OCI-LY3 (cell line): ENCODE measurements at regions not wholly inside any gene's neighbourhood (a gene's known extent, or its start where the extent isn't known, plus 50 kb on each side); places are given as distances from the start of the nearest gene placed in this dataset.
A peak's percentile ranks its signal among the peaks of the same experiment; 100 is the strongest.
"Not testable (repeated sequence)": the region's sequence is repeated elsewhere in the genome, so short reads cannot be mapped to it uniquely, and the experiment has no call there.

Experiments
- H2AFZ ChIP-seq: fragments of 200-600, 300-600 bp; shearing (Covaris generic); 2 replicates; pipeline ENCODE4 v1.6.0; 2014; ENCODE audit warnings: antibody characterized with exemption, low read depth, low read length
- H3K27ac ChIP-seq: fragments of 200-600, 300-600 bp; sonication (generic); 2 replicates; pipeline ENCODE4 v1.5.1; 2014; ENCODE audit warnings: mild to moderate bottlenecking, low read length, moderate library complexity, mixed read lengths
- H3K27me3 ChIP-seq: fragments of 200-600, 300-600 bp; sonication (generic); 2 replicates; pipeline ENCODE4 v1.6.1; 2014; ENCODE audit warnings: low read depth, low read length, mixed read lengths
- H3K36me3 ChIP-seq: fragments of 200-600, 300-600 bp; sonication (generic); replicated peaks from 2 replicates; pipeline ENCODE3; 2014; ENCODE audit warnings: low read depth, low read length, mixed read lengths
- H3K4me1 ChIP-seq: fragments of 300-600, 200-600 bp; sonication (generic); 2 replicates; pipeline ENCODE4 v1.6.1; 2014; ENCODE audit warnings: low read length, mixed read lengths
- H3K4me2 ChIP-seq: fragments of 200-600, 300-600 bp; sonication (generic); 2 replicates; pipeline ENCODE4 v1.6.1; 2014; ENCODE audit warnings: low read length, mixed read lengths
- H3K4me3 ChIP-seq: fragments of 300-600, 200-600 bp; sonication (generic); 2 replicates; pipeline ENCODE4 v1.5.1; 2014; ENCODE audit warnings: antibody characterized with exemption, mild to moderate bottlenecking, low read length, moderate library complexity
- H3K79me2 ChIP-seq: fragments of 300-600, 200-600 bp; shearing (Covaris generic); 2 replicates; pipeline ENCODE4 v1.6.1; 2014; ENCODE audit warnings: mild to moderate bottlenecking, low read length, mixed read lengths
- H3K9ac ChIP-seq: fragments of 300-600, 200-600 bp; shearing (Covaris generic); 2 replicates; pipeline ENCODE4 v1.6.0; 2014; ENCODE audit warnings: mild to moderate bottlenecking, low read length, moderate library complexity
- H3K9me3 ChIP-seq: fragments of 200-600, 300-600 bp; shearing (Covaris generic); 2 replicates; pipeline ENCODE4 v1.6.1; 2014; ENCODE audit warnings: low read length, mixed read lengths; ENCODE audit not compliant: insufficient read depth
- H4K20me1 ChIP-seq: fragments of 200-600, 300-600 bp; sonication (generic); 2 replicates; pipeline ENCODE4 v1.6.1; 2016; ENCODE audit warnings: low read length, mixed read lengths; ENCODE audit not compliant: insufficient read depth
- CTCF ChIP-seq: fragments of 200-600, 300-600 bp; sonication (generic); IDR thresholded peaks from 2 replicates; pipeline ENCODE4 v1.5.1; 2014; ENCODE audit warnings: antibody characterized with exemption, low read length, low read depth
- EZH2phosphoT487 ChIP-seq: fragments of 200-600 bp; shearing (Covaris generic); IDR thresholded peaks from 2 replicates; pipeline ENCODE4 v1.6.1; 2018; ENCODE audit warnings: antibody characterized with exemption, mixed run types, low read depth

GRCh38 chr1:172838680-172839313 lies 179.9 kb downstream of the FASLG start:
- peak overlapping the region; percentile 18 for H3K4me3 ChIP-seq

GRCh38 chr1:172839639-172840038 lies 180.7 kb downstream of the FASLG start:
- peaks cover 52% of the 10 kb centered on the region for H3K4me1 ChIP-seq
- H3K9ac ChIP-seq, H3K36me3 ChIP-seq, H3K4me3 ChIP-seq, H3K9me3 ChIP-seq, H3K79me2 ChIP-seq, H3K27ac ChIP-seq, H4K20me1 ChIP-seq, H2AFZ ChIP-seq, H3K4me2 ChIP-seq: not testable (repeated sequence)
- H3K27me3 ChIP-seq: peaks cover 19% of the 10 kb centered on the region

More at GRCh38 chr1:172838680-172839313, 179.9 kb downstream of the FASLG start:
- TF ChIP-seq EZH2phosphoT487: no peak
- TF ChIP-seq CTCF: no peak
- H3K4me1 ChIP-seq: peaks cover 52% of the 10 kb centered on the region
- H3K9ac ChIP-seq: no peak overlapping the region
- peak overlapping the region; percentile 60 for H3K4me2 ChIP-seq
- H3K27ac ChIP-seq: peak overlapping the region; percentile 49
- no peaks in the 10 kb centered on the region for H3K79me2 ChIP-seq
- no peaks in the 10 kb centered on the region for H3K9me3 ChIP-seq
- H4K20me1 ChIP-seq: no peaks in the 10 kb centered on the region
- H3K27me3 ChIP-seq: peaks cover 19% of the 10 kb centered on the region
- no peak overlapping the region for H2AFZ ChIP-seq
- no peaks in the 10 kb centered on the region for H3K36me3 ChIP-seq

GRCh38 chr1:172843444-172843843 lies 184.5 kb downstream of the FASLG start:
- no peak overlapping the region for H3K27ac ChIP-seq
- no peak overlapping the region for H3K4me2 ChIP-seq
- no peaks in the 10 kb centered on the region for H3K9me3 ChIP-seq
- H3K36me3 ChIP-seq: no peaks in the 10 kb centered on the region
- no peaks in the 10 kb centered on the region for H3K79me2 ChIP-seq
- no peak overlapping the region for H3K4me3 ChIP-seq
- no peak overlapping the region for H3K9ac ChIP-seq
- TF ChIP-seq EZH2phosphoT487: no peak
- no peak for TF ChIP-seq CTCF
- no peaks in the 10 kb centered on the region for H4K20me1 ChIP-seq
- H2AFZ ChIP-seq: no peak overlapping the region
- peaks cover 19% of the 10 kb centered on the region for H3K27me3 ChIP-seq
- H3K4me1 ChIP-seq: peaks cover 18% of the 10 kb centered on the region

GRCh38 chr1:172845371-172845770 lies 186.5 kb downstream of the FASLG start:
- Histone ChIP-seq H3K27ac (no peak overlapping the region), H3K9me3 (no peaks in the 10 kb centered on the region), H3K4me3 (no peak overlapping the region), H4K20me1 (no peaks in the 10 kb centered on the region), H3K79me2 (no peaks in the 10 kb centered on the region), H3K9ac (no peak overlapping the region), H3K36me3 (no peaks in the 10 kb centered on the region), H3K4me1 (peaks cover 9% of the 10 kb centered on the region), H3K4me2 (no peak overlapping the region), H3K27me3 (peaks cover 19% of the 10 kb centered on the region), H2AFZ (no peak overlapping the region)
- TF ChIP-seq CTCF (no peak), EZH2phosphoT487 (no peak)
